Upper lobe of left lung (tissue), 4 donors: ENCODE measurements at regions not wholly inside any gene's neighbourhood (a gene's known extent, or its start where the extent isn't known, plus 50 kb on each side); places are given as distances from the start of the nearest gene placed in this dataset.

Experiments used
- CTCF ChIP-seq, 6 experiments: fragments of 450-650 bp in 4 of 6; fragments of 200-600 bp in 2 of 6; sonication (generic) in 2 of 6; IDR thresholded peaks; one replicate each; pipeline ENCODE4 v1.5.1; 2016 to 2019; ENCODE audit warnings: antibody characterized with exemption in 6 of 6
- POLR2A ChIP-seq, 4 donors: fragments of 450-650 bp; IDR thresholded peaks; one replicate each; pipeline ENCODE4 v1.5.1; 2016 to 2017; ENCODE audit warnings: antibody characterized with exemption in 4 of 4, mild to moderate bottlenecking in 2 of 4
- POLR2AphosphoS5 ChIP-seq, 2 donors: sonication (generic); formaldehyde crosslinking; IDR thresholded peaks; one replicate each; pipeline ENCODE4 v1.5.1; 2017; ENCODE audit warnings: antibody characterized with exemption in 2 of 2

- TF ChIP-seq POLR2A (IDR thresholded peaks at IDR 0.05) (no peak), CTCF (IDR thresholded peaks at IDR 0.05) (no peak), POLR2AphosphoS5 (IDR thresholded peaks at IDR 0.05) (no peak)
These were observed 126.4 kb upstream of the FOXN3 start for GRCh38 chr14:89543425-89543790.
